ENCODE measurements at regions not wholly inside any gene's neighbourhood (a gene's known extent, or its start where the extent isn't known, plus 50 kb on each side); places are given as distances from the start of the nearest gene placed in this dataset.
"Not testable (repeated sequence)": the region's sequence is repeated elsewhere in the genome, so short reads cannot be mapped to it uniquely, and the experiment has no call there.

GRCh38 chr2:76697439-76697838 lies 824.7 kb downstream of the LRRTM4 start:
- not testable (repeated sequence) for DNase-seq

- no peak for DNase-seq
Observed at GRCh38 chr2:76692908-76693307, 829.3 kb downstream of the LRRTM4 start.

GRCh38 chr2:76688732-76689131 lies 833.4 kb downstream of the LRRTM4 start:
- DNase-seq: no peak

GRCh38 chr2:76687923-76688322 lies 834.3 kb downstream of the LRRTM4 start:
- no peak for DNase-seq

- no peak for DNase-seq
Observed at GRCh38 chr2:76684756-76685155, 837.4 kb downstream of the LRRTM4 start.

- DNase-seq: no peak
Observed at GRCh38 chr2:76679025-76679396, 843.2 kb downstream of the LRRTM4 start.

GRCh38 chr2:76678383-76679024 lies 843.7 kb downstream of the LRRTM4 start:
- DNase-seq: no peak

- no peak for DNase-seq
Observed at GRCh38 chr2:76675212-76675611, 847.0 kb downstream of the LRRTM4 start.

GRCh38 chr2:76672798-76673197 lies 849.4 kb downstream of the LRRTM4 start:
- no peak for DNase-seq

- no peak for DNase-seq
Observed at GRCh38 chr2:76669966-76670465, 852.2 kb downstream of the LRRTM4 start.

- no peak for DNase-seq
Observed at GRCh38 chr2:76668279-76668678, 853.9 kb downstream of the LRRTM4 start.

GRCh38 chr2:76667821-76668271 lies 854.3 kb downstream of the LRRTM4 start:
- no peak for DNase-seq

- DNase-seq: no peak
Observed at GRCh38 chr2:76642129-76642528, 880.0 kb downstream of the LRRTM4 start.

GRCh38 chr2:76641506-76641905 lies 880.7 kb downstream of the LRRTM4 start:
- DNase-seq: no peak

GRCh38 chr2:76640905-76641304 lies 881.3 kb downstream of the LRRTM4 start:
- DNase-seq: no peak

- DNase-seq: no peak
Observed at GRCh38 chr2:76639171-76639680, 883.0 kb downstream of the LRRTM4 start.

GRCh38 chr2:76633276-76633921 lies 888.8 kb downstream of the LRRTM4 start:
- DNase-seq: no peak

- DNase-seq: no peak
Observed at GRCh38 chr2:76625101-76625500, 897.1 kb downstream of the LRRTM4 start.

- no peak for DNase-seq
Observed at GRCh38 chr2:76613330-76613729, 902.6 kb upstream of the GCFC2 start.

- no peak for DNase-seq
Observed at GRCh38 chr2:76612764-76613163, 902.0 kb upstream of the GCFC2 start.

GRCh38 chr2:76610451-76610850 lies 899.7 kb upstream of the GCFC2 start:
- DNase-seq: no peak

- peak; percentile 53 for DNase-seq
Observed at GRCh38 chr2:76599732-76600368, 889.1 kb upstream of the GCFC2 start.

- DNase-seq: no peak
Observed at GRCh38 chr2:76584474-76584873, 873.8 kb upstream of the GCFC2 start.

GRCh38 chr2:76579911-76580310 lies 869.2 kb upstream of the GCFC2 start:
- no peak for DNase-seq
